SJCRH30 (cell line): ENCODE measurements at regions not wholly inside any gene's neighbourhood (a gene's known extent, or its start where the extent isn't known, plus 50 kb on each side); places are given as distances from the start of the nearest gene placed in this dataset.
"Not testable (repeated sequence)": the region's sequence is repeated elsewhere in the genome, so short reads cannot be mapped to it uniquely, and the experiment has no call there.

Experiments
- DNase-seq, 2 experiments: peaks; one replicate each; pipeline ENCODE4 v3.0.0-alpha.2; 2015 to 2020
- H3K27ac ChIP-seq: fragments of 250-450 bp; sonication (Bioruptor Pico); 2 replicates; pipeline ENCODE4 v1.5.1; 2020; ENCODE audit warnings: mild to moderate bottlenecking, moderate library complexity
- H3K27me3 ChIP-seq: fragments of 250-450 bp; sonication (Bioruptor Pico); 2 replicates; pipeline ENCODE4 v1.5.1; 2020; ENCODE audit warnings: mild to moderate bottlenecking, moderate library complexity
- H3K36me3 ChIP-seq: fragments of 250-450 bp; sonication (Bioruptor Pico); 2 replicates; pipeline ENCODE4 v1.5.1; 2020; ENCODE audit warnings: mild to moderate bottlenecking, moderate library complexity
- H3K4me1 ChIP-seq: fragments of 250-450 bp; sonication (Bioruptor Pico); 2 replicates; pipeline ENCODE4 v1.5.1; 2020; ENCODE audit warnings: mild to moderate bottlenecking, moderate library complexity
- H3K4me3 ChIP-seq: fragments of 250-450 bp; sonication (Bioruptor Pico); 2 replicates; pipeline ENCODE4 v1.5.1; 2020; ENCODE audit warnings: mild to moderate bottlenecking, moderate library complexity
- H3K9me3 ChIP-seq: fragments of 250-450 bp; sonication (Bioruptor Pico); replicated peaks from 2 replicates; pipeline ENCODE4 v1.5.1; 2020; ENCODE audit warnings: mild to moderate bottlenecking, moderate library complexity

DNA sequence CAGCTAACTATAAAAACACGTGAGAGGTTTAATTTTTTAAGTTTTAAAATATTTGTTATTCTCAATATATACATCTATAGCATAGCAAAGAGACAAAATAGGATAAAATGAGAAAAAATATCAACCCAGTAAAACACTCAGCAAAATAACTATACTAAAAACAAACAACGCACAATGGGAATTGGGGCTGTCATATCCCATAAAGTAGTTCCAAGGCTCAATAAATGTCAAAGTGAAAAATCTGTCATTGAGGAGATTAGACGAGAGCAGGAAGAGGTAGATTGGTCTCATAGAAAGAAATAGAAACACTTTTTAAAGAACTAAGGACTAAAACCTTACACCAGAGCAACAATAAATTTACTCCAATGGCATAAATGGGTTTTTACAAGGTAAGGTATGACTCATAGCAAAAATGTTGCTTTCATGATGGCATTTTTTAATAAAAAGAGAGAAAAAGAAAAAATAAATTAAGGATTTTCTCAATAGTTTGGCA lies 153.7 kb downstream of the EVA1A start:
- Histone ChIP-seq H3K27me3 (no peaks in the 10 kb centered on the region; the same call in 1 of the 2 replicates), H3K27ac (no peak overlapping the region), H3K4me3 (no peak overlapping the region), H3K4me1 (no peaks in the 10 kb centered on the region), H3K9me3 (0 out of 2 replicates have a peak, but pooled peaks cover 5% of the 10 kb centered on the region), H3K36me3 (no peaks in the 10 kb centered on the region)
- no peak for DNase-seq

DNA sequence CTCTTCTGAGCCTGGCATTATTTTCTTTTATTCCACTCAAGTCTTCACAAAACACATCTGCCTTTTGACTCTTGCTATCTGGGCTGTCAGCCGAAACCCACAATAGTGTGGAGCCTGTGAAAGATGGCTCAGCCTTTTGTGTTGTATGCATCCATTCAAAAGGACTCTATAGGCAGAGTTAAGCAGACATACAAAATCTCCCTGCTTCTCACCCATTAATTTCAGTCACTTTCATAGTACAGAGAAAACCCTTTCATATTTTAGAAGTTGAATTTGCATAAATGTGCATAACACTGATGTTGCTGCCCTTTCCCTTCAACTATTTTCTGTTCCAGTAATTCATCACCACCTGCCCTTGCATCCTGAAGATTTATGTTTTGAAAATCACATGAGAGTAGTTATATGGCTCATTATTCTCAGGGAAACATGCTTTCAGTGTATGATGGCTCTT lies 154.6 kb downstream of the EVA1A start:
- no peak for DNase-seq
- Histone ChIP-seq H3K27ac (no peak overlapping the region), H3K9me3 (0 out of 2 replicates have a peak, but pooled peaks cover 5% of the 10 kb centered on the region), H3K36me3 (no peaks in the 10 kb centered on the region), H3K4me3 (no peak overlapping the region), H3K27me3 (no peaks in the 10 kb centered on the region; the same call in none of the 2 replicates), H3K4me1 (no peaks in the 10 kb centered on the region)

DNA sequence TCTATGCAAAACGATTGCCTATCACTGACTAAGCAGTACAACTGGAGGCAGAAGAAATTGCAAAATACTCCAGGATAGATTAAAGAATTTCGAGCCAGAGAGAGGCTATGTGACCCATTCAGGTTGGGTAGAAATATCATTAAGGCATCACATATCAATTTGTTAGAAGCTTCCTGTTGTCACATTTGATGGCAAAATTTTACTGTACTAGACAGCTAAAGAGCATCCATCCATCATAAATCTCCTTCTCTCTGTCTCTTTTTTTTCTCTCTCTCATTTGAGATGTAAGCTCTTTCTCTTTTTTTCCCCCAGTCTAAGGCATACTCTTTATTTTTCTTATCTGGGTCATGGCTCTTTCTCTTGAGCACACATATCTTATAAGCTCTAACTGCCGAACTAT lies 155.7 kb downstream of the EVA1A start:
- H3K27me3 ChIP-seq, result no peaks in the 10 kb centered on the region; the same call in none of the 2 replicates
- no peaks in the 10 kb centered on the region for H3K4me1 ChIP-seq
- no peak overlapping the region for H3K4me3 ChIP-seq
- no peak overlapping the region for H3K27ac ChIP-seq
- no peaks in the 10 kb centered on the region for H3K36me3 ChIP-seq
- DNase-seq, result no peak
- H3K9me3 ChIP-seq, result no peaks in the 10 kb centered on the region

DNA sequence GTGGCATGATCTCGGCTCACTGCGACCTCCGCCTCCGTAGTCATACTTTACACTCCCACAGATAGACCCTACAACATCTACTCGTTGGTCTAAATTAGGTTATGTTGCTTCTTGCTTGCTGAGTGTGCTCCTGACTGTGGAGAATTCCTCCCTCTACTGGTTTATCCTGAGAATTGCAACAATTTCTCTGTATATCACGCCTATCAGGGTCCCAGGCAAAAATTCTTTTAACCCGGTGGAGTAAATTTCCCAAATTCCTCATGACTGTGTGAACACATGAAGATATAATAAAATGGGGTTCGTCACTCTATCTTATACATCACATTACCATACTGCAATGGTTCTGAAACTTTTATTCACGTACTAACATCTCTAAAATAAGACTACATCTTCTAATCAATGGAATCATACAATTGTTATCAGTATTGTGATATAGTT lies 156.7 kb downstream of the EVA1A start:
- H3K4me1 ChIP-seq, result no peaks in the 10 kb centered on the region
- no peaks in the 10 kb centered on the region; the same call in none of the 2 replicates for H3K27me3 ChIP-seq
- DNase-seq, result peak; percentile 7 to 78
- H3K27ac ChIP-seq, result no peak overlapping the region
- no peaks in the 10 kb centered on the region for H3K9me3 ChIP-seq
- no peak overlapping the region for H3K4me3 ChIP-seq
- no peaks in the 10 kb centered on the region for H3K36me3 ChIP-seq

DNA sequence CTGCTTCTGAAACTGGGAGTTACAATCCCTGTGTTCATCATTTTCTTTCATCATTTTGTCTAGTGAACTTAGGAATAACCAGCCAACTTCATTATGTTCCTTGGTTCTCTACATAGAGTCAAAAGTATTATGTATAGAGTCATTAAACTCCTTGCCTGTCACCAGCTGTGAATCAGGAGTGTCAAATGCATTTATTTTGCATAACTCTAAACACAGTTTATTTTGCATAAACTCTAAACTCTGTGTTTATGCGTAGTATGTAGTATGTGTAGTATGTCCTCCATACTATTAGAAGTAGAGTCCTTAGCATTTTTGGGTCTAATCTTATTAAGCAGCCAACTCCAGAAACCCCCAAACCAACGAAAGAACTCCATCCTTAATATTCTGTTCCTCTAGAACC lies 164.4 kb downstream of the EVA1A start:
- DNase-seq, result no peak
- Histone ChIP-seq H3K4me1 (no peaks in the 10 kb centered on the region), H3K27ac (no peak overlapping the region), H3K36me3 (no peaks in the 10 kb centered on the region), H3K9me3 (no peaks in the 10 kb centered on the region), H3K4me3 (no peak overlapping the region), H3K27me3 (no peaks in the 10 kb centered on the region)

DNA sequence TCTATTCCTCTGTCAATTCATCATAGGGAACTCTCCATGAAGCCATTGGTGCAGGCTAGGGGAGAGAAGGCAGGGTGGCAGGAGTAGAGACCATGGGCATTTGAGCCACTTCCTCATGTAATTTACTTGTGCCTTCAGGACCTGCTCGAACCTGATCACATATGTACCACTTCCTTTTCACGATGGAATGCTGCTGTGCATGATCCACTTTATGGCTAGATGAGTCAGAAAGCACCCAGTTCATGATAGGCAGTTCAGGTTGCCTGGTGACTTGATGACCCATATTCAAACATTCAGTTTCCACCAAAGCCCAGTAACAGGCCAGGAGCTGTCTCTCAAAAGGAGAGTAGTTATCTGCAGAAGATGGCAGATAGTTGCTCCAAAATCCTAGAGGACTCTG lies 166.0 kb downstream of the EVA1A start:
- not testable (repeated sequence) for DNase-seq

DNA sequence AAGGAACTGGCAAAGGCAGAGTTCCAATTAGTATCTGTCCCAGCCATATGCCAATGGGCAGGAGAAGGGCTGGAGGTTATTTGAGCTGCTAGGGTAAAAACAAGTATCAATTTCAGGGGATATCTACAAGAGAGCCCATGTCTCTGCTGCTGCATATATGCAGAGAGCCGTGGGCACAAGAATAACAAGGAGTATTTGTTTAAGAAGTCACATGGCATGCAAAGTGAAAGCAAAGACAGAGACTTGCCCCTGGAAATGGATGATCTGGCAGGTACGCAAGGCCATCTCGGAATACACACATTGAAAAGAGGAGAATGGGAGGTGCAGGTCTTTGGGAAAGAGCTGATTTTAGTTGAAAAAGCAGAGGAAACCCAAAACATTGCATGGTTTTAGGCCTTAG lies 170.6 kb downstream of the EVA1A start:
- DNase-seq, result no peak
- H3K27ac ChIP-seq, result no peak overlapping the region
- 0 out of 2 replicates have a peak, but pooled peaks cover 4% of the 10 kb centered on the region for H3K9me3 ChIP-seq
- no peak overlapping the region for H3K4me3 ChIP-seq
- H3K36me3 ChIP-seq, result no peaks in the 10 kb centered on the region
- H3K4me1 ChIP-seq, result no peaks in the 10 kb centered on the region
- H3K27me3 ChIP-seq, result no peaks in the 10 kb centered on the region

More for the DNA sequence above, 166.0 kb downstream of the EVA1A start:
- H3K4me1 ChIP-seq, H3K27ac ChIP-seq, H3K4me3 ChIP-seq, H3K36me3 ChIP-seq, H3K27me3 ChIP-seq, H3K9me3 ChIP-seq: not testable (repeated sequence)

DNA sequence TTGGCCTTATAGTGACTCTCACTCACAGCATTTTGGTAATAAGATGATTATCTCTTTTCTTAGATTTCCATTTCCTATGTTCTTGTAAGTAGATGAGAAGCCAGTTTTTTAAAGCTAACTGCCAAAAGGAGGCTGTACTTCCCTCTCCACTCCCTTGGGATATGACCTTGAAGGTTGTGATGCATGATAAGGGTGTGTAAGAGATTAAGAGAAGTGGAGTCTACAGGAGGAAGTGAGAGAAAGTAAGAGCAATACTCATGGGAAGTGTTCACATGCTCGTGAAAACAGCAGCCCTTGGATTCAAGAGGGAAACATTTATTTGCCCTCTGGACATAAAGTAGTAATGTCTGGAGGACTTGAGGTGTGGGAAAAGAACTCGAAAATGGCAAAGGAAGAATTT lies 171.5 kb downstream of the EVA1A start:
- Histone ChIP-seq H3K36me3 (no peaks in the 10 kb centered on the region), H3K4me1 (no peaks in the 10 kb centered on the region), H3K4me3 (no peak overlapping the region), H3K27me3 (no peaks in the 10 kb centered on the region), H3K9me3 (0 out of 2 replicates have a peak, but pooled peaks cover 4% of the 10 kb centered on the region), H3K27ac (no peak overlapping the region)
- DNase-seq, result no peak

DNA sequence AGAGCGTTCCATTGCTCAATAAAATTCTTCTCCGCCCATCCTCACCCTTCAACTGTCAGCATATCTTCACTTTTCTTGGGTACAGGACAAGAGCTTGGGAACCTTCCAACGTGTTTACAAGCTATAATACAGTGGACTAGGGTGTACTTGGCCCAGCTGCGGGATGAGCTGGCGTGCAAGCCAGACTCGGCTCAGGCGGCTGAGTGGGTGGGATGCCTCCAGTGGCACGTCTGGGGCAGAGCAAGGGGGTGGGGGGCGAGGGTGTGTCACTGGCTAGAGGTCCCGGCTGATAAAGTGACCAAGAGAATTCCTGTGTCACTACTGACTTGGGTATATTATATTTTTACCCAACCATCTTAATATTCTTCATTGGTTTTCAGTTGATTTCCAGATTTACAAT lies 179.7 kb downstream of the EVA1A start:
- no peak for DNase-seq
- Histone ChIP-seq H3K27ac (no peak overlapping the region), H3K4me1 (no peaks in the 10 kb centered on the region), H3K9me3 (0 out of 2 replicates have a peak, but pooled peaks cover 4% of the 10 kb centered on the region), H3K27me3 (no peaks in the 10 kb centered on the region; the same call in 1 of the 2 replicates), H3K4me3 (no peak overlapping the region), H3K36me3 (no peaks in the 10 kb centered on the region)

DNA sequence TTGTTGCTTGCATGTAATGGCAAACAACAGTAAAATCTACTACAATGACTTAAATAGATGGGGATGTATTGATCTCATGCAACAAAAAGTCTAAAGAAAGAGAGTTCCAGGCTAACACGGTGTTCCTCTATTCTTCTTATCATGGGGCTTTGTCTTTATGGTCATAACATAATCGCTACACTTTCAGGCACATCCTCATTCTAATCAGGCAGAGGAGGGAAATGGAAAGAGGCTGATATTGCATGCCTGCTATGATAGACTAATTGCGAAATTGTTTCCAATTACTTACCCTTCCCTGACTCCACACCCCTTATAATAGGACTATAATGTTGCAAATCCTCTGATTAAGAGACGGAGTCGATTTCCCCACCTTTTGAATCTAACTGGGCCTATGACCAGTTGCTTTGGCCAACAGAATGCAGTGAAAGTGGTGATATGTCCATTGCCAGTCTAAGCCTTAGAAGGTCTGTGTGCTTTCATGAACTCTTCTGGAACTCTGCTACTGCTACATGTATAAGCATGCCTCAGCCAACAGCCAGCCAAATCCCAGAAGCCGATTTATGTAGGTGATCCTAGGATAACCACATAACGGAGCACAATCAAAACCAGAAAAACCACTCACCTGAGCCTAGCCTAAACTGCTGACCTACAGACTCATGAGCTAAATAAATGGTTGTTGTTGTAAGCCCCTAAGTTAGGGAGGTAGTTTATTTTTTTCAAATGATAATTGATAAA lies 180.3 kb upstream of the TACR1 start:
- no peaks in the 10 kb centered on the region for H3K4me1 ChIP-seq
- H3K4me3 ChIP-seq, result no peak overlapping the region
- no peaks in the 10 kb centered on the region for H3K36me3 ChIP-seq
- DNase-seq, result no peak
- H3K9me3 ChIP-seq, result no peaks in the 10 kb centered on the region
- H3K27ac ChIP-seq, result no peak overlapping the region
- H3K27me3 ChIP-seq, result no peaks in the 10 kb centered on the region; the same call in 1 of the 2 replicates

DNA sequence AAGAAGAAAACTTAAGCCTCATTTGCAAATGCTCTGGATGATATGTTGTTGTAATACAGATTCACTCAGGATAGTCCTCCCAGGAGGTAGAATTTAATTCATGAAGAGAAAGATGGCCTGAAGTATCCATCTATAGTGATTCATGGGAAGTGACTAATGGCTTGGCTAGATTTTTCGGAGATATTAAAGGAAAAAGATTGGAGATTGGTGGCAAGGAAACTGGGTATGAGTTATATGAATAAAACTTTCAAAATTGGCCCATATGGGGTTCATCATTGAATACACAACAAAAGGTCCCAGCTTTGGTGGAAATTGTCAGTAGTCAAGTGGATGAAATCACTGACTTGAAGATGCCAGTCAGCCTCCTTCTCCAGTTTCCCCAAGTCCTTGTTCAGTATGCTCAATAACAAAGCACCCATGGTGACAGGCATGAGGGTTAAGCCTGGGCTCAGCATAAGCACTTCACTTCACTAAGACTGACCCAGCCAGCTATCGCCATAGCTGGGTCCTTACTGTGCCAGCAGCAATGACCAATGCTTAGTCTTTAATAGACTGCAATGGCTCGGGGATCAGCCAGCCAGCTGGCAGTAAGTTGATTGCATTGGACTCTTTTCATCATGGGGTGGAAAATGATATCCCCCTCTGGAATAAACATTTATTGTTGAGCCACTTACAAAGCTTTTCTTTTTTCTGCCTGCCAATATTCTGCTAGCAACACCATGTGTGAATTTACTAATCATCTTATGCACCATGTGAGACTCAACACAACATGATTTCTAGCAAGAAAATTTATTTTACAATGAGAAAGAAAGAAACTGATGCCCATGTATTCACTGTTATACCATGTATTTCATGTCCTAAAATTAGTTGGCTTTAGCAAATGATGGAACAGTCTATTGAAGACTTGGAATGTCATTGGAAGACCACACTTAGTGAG lies 176.6 kb upstream of the TACR1 start:
- Histone ChIP-seq H3K27ac (no peak overlapping the region), H3K4me1 (no peaks in the 10 kb centered on the region), H3K27me3 (no peaks in the 10 kb centered on the region), H3K4me3 (no peak overlapping the region), H3K9me3 (no peaks in the 10 kb centered on the region; the same call in none of the 2 replicates), H3K36me3 (no peaks in the 10 kb centered on the region)
- DNase-seq, result no peak

DNA sequence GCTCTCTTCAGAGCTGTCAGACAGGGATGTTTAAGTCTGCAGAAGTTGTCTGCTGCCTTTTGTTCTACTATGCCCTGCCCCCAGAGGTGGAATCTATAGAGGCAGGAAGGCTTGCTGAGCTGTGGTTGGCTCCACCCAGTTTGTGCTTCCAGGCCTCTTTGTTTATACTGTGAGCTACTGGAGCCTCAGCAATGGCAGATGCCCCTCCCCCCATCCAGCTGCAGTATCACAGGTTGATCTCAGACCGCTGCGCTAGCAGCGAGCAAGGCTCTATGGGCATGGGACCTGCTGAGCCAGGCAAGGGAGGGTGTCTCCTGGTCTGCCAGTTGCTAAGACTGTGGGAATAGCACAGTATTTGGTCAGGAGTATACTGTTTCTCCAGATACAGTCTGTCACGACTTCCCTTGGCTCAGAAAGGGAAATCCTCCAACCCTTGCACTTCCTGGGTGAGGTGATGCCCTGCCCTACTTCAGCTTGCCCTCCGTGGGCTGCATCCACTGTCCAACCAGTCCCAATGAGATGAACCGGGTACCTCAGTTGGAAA lies 175.2 kb upstream of the TACR1 start:
- not testable (repeated sequence) for H3K9me3 ChIP-seq, H3K27ac ChIP-seq, H3K4me3 ChIP-seq, H3K27me3 ChIP-seq, H3K4me1 ChIP-seq, H3K36me3 ChIP-seq
- DNase-seq, result peak; percentile 17 to 27

DNA sequence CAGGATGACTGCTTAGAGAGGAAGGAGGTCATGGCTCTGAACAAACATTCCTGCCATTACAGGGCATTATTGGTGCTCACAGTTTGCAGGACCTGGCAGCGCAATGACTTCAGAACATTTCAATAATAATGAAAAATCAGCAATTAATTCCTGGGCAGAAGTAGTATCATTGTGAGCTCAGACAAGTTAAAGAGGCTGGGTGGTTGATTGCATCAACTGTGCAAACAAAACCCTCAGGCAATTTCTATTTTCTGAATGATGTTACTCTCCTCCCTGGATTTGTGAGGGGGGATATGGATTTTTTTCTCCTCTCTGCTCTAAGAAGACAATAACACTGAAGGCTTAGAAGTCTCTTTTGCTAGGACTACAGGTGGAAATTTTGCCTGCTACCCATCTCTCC lies 168.1 kb upstream of the TACR1 start:
- Histone ChIP-seq H3K4me1 (no peaks in the 10 kb centered on the region), H3K4me3 (no peak overlapping the region)

DNA sequence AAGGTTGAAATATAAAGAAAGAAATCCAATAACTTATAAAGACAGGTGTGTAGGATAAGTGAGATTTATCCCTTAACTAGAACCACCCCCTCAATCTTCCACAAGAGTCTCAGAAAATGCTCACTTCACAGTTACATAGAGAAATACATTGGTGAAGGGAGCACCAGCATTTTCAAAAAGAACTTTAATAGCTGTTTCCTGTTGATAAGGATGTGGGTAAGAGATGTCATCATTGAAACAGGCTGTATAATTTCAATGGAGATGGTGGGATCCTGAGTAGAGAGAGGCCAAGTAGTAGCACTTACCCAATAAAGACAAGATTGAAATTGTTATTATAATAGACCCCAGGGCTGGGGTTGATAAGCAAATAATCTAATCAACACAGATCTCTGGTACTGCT lies 162.2 kb upstream of the TACR1 start:
- Histone ChIP-seq H3K36me3 (no peaks in the 10 kb centered on the region), H3K27me3 (no peaks in the 10 kb centered on the region), H3K9me3 (0 out of 2 replicates have a peak, but pooled peaks cover 3% of the 10 kb centered on the region), H3K4me1 (no peaks in the 10 kb centered on the region), H3K4me3 (no peak overlapping the region), H3K27ac (no peak overlapping the region)
- DNase-seq, result no peak

More for the DNA sequence above, 168.1 kb upstream of the TACR1 start:
- no peaks in the 10 kb centered on the region for H3K36me3 ChIP-seq
- no peak overlapping the region for H3K27ac ChIP-seq
- no peaks in the 10 kb centered on the region for H3K9me3 ChIP-seq
- no peak for DNase-seq
- H3K27me3 ChIP-seq, result no peaks in the 10 kb centered on the region
